ENCODE measurements at regions not wholly inside any gene's neighbourhood (a gene's known extent, or its start where the extent isn't known, plus 50 kb on each side); places are given as distances from the start of the nearest gene placed in this dataset.

- TF ChIP-seq CTCF (conservative IDR thresholded peaks at IDR 0.05), result no peak
- no peak for TF ChIP-seq ZFX (IDR thresholded peaks at IDR 0.05)
Measured at GRCh38 chr12:124073356-124074035, 100.5 kb downstream of the ZNF664 start.
